Heart left ventricle (tissue), 16 donors: ENCODE measurements at regions not wholly inside any gene's neighbourhood (a gene's known extent, or its start where the extent isn't known, plus 50 kb on each side); places are given as distances from the start of the nearest gene placed in this dataset.

Experiments used
- ATAC-seq, 4 donors: fragments of 200-7000 bp; cut with Tn5 transposase; one replicate each; pipeline ENCODE4 v1.9.1; 2020 to 2022; ENCODE audit warnings: moderate library complexity in 4 of 4, mild to moderate bottlenecking in 3 of 4, moderate number of reproducible peaks in 1 of 4
- DNase-seq, 5 donors: peaks; one replicate each; pipeline ENCODE4 v3.0.0-alpha.2; 2020
- H3K27ac ChIP-seq, 12 donors: fragments of 200-600 bp; sonication (generic) in 4 of 12; one replicate each; pipeline versions ENCODE4 v1.5.0 to v1.8.0; 2016 to 2022; ENCODE audit warnings: mild to moderate bottlenecking in 2 of 12
- H3K27me3 ChIP-seq, 9 donors: fragments of 200-600 bp; sonication (generic) in 2 of 9; one replicate each; pipeline versions ENCODE4 v1.5.1 to v1.8.0; 2016 to 2022; ENCODE audit warnings: mild to moderate bottlenecking in 3 of 9
- H3K36me3 ChIP-seq, 9 donors: fragments of 200-600 bp; sonication (generic) in 2 of 9; one replicate each; pipeline versions ENCODE4 v1.5.0 to v1.8.0; 2018 to 2022; ENCODE audit warnings: mild to moderate bottlenecking in 2 of 9
- H3K4me1 ChIP-seq, 12 donors: fragments of 200-600 bp; sonication (generic) in 4 of 12; one replicate each; pipeline versions ENCODE4 v1.5.0 to v1.8.0; 2016 to 2022; ENCODE audit warnings: mild to moderate bottlenecking in 3 of 12
- H3K4me3 ChIP-seq, 12 donors: fragments of 200-600 bp; sonication (generic) in 4 of 12; one replicate each; pipeline versions ENCODE4 v1.5.0 to v1.8.0; 2017 to 2022; ENCODE audit warnings: mild to moderate bottlenecking in 9 of 12, moderate library complexity in 4 of 12
- H3K9me3 ChIP-seq, 12 donors: fragments of 200-600 bp; sonication (generic) in 4 of 12; one replicate each; pipeline versions ENCODE4 v1.5.0 to v1.8.0; 2016 to 2022; ENCODE audit warnings: mild to moderate bottlenecking in 1 of 12
- CTCF ChIP-seq, 12 donors: fragments of 200-600 bp; sonication (generic) in 4 of 12; IDR thresholded peaks; one replicate each; pipeline versions ENCODE4 v1.5.0 to v1.8.0; 2018 to 2022; ENCODE audit warnings: antibody characterized with exemption in 12 of 12, mild to moderate bottlenecking in 5 of 12
- POLR2A ChIP-seq, 2 donors: fragments of 450-650 bp; IDR thresholded peaks; one replicate each; pipeline ENCODE4 v1.6.1; 2017; ENCODE audit warnings: antibody characterized with exemption in 2 of 2, mild to moderate bottlenecking in 2 of 2, moderate library complexity in 2 of 2
- WGBS, 4 donors: extraction: QIAGEN DNeasy Blood & Tissue Kit in 2 of 4; methylation state at CpG; one replicate each; pipeline versions ENCODE4 v1.1.5 to v1.1.7; 2013 to 2018; 5-methylcytosine and 5-hydroxymethylcytosine counted together
- intact Hi-C, 10 donors: fragments of 100-400 bp; cut with DNase I; formaldehyde crosslinking; loops; one replicate each; pipeline versions ENCODE4 v1.11.1 to v1.14.2; 2022
- donor health status: ischemic (EF 13 %, LVEDD 7.1; RV severe dilation, severe dysfunction).
- donor health status: healthy with polysubstance abuse.
- donor health status: DM: no; HTN: yes; CAD: no.
- donor health status: DM: no; HTN: no; CAD: no.
- donor health status: ischemic (EF 25% LVEDD 6.9; RV normal size, moderate dysfunction).
- donor health status: ischemic (EF 25% LVEDD 5.7; RV mildly dilated, moderate dysfunction).
- donor health status: healthy.
- donor health status: DM: yes; HTN: yes; CAD: no.
- donor health status: ischemic (EF 35%, LVEDD 5.7; RV mildly dilated, moderate dysfunction).
- donor health status: nonischemic (EF 11% LVEDD 7.7; RV severe dilation, severe dysfunction).
- donor health status: DM: yes; HTN: yes; CAD: no.
- donor health status: PGD.
- donor health status: ischemic (EF 29% LVEDD 5.4; RV normal size, mild dysfunction).
- donor health status: nonischemic (EF 23%, LVEDD 6.1; RV moderate dilation, normal function).

GRCh38 chrX:122856205-122856604 lies 327.9 kb upstream of the GRIA3 start:
- Histone ChIP-seq H3K27me3 (no peaks in the 10 kb centered on the region), H3K36me3 (no peaks in the 10 kb centered on the region), H3K27ac (no peak overlapping the region), H3K9me3 (peaks cover 0 to 8% (median 0%) of the 10 kb centered on the region in 12 donors), H3K4me3 (no peak overlapping the region), H3K4me1 (no peaks in the 10 kb centered on the region)
- no peak for TF ChIP-seq POLR2A (IDR thresholded peaks at IDR 0.05)
- no peak for TF ChIP-seq CTCF (IDR thresholded peaks at IDR 0.05)
- intact Hi-C loops = no loop called here
- no peak for DNase-seq
- ATAC-seq = no peak
- 10 to 33% (median 19%) methylated on average over 2 of the region's 2 CpGs for WGBS, 4 donors

GRCh38 chrX:122857734-122858133 lies 326.3 kb upstream of the GRIA3 start:
- TF ChIP-seq POLR2A (IDR thresholded peaks at IDR 0.05) (no peak), CTCF (IDR thresholded peaks at IDR 0.05) (no peak)
- intact Hi-C loops = no loop called here
- Histone ChIP-seq H3K27ac (no peak overlapping the region), H3K9me3 (peaks cover 0 to 8% (median 0%) of the 10 kb centered on the region in 12 donors), H3K36me3 (no peaks in the 10 kb centered on the region), H3K4me3 (no peak overlapping the region), H3K4me1 (no peaks in the 10 kb centered on the region), H3K27me3 (no peaks in the 10 kb centered on the region)
- DNase-seq (no peak), ATAC-seq (no peak)
- WGBS, 4 donors = 37 to 65% (median 52%) methylated on average over 2 of the region's 2 CpGs

- TF ChIP-seq CTCF (IDR thresholded peaks at IDR 0.05) (no peak), POLR2A (IDR thresholded peaks at IDR 0.05) (no peak)
- no peaks in the 10 kb centered on the region for H3K4me1 ChIP-seq
- intact Hi-C loops = no loop called here
- 52 to 74% (median 69%) methylated on average over 3 of the region's 3 CpGs for WGBS, 4 donors
- H3K36me3 ChIP-seq = no peaks in the 10 kb centered on the region
- DNase-seq (no peak), ATAC-seq (no peak)
- H3K4me3 ChIP-seq = no peak overlapping the region
- H3K27ac ChIP-seq = no peak overlapping the region
- H3K9me3 ChIP-seq = no peaks in the 10 kb centered on the region
- H3K27me3 ChIP-seq = no peaks in the 10 kb centered on the region
Measured at GRCh38 chrX:122863067-122863466, 321.0 kb upstream of the GRIA3 start.

GRCh38 chrX:122866532-122866931 lies 317.5 kb upstream of the GRIA3 start:
- TF ChIP-seq CTCF (IDR thresholded peaks at IDR 0.05) (no peak), POLR2A (IDR thresholded peaks at IDR 0.05) (no peak)
- no peaks in the 10 kb centered on the region for H3K9me3 ChIP-seq
- H3K27ac ChIP-seq = no peak overlapping the region
- DNase-seq (no peak), ATAC-seq (no peak)
- WGBS, 4 donors = 28 to 56% (median 49%) methylated on average over 2 of the region's 2 CpGs
- no peaks in the 10 kb centered on the region for H3K27me3 ChIP-seq
- H3K4me3 ChIP-seq = no peak overlapping the region
- no peaks in the 10 kb centered on the region for H3K36me3 ChIP-seq
- intact Hi-C loops = no loop called here
- H3K4me1 ChIP-seq = no peaks in the 10 kb centered on the region
